ENCODE measurements at regions not wholly inside any gene's neighbourhood (a gene's known extent, or its start where the extent isn't known, plus 50 kb on each side); places are given as distances from the start of the nearest gene placed in this dataset.

- Histone ChIP-seq H3K36me3 (ENCODE audit: control insufficient read depth, insufficient read depth, low read length) (no peaks in the 10 kb centered on the region), H3K79me2 (ENCODE audit: control insufficient read depth, insufficient read depth, low read length) (no peaks in the 10 kb centered on the region), H3K4me1 (ENCODE audit: control insufficient read depth, extremely low read depth, insufficient read depth, low read length) (no peaks in the 10 kb centered on the region), H3K27me3 (ENCODE audit: control insufficient read depth, insufficient read depth, low read length) (no peaks in the 10 kb centered on the region), H3K4me3 (replicated peaks in 1 of 4; ENCODE audit: control extremely low read depth in 1 of 4, insufficient read depth in 1 of 4, low read depth in 3 of 4, low read length in 4 of 4) (no peak overlapping the region), H3K4me2 (ENCODE audit: extremely low read depth, insufficient read depth, low read length) (no peak overlapping the region), H3K27ac (ENCODE audit: insufficient read depth, low read length) (no peak overlapping the region), H2AFZ (ENCODE audit: low read length) (no peak overlapping the region), H3K9ac (ENCODE audit: insufficient read depth, low read length) (no peak overlapping the region), H4K20me1 (ENCODE audit: control insufficient read depth, extremely low read depth, insufficient read depth, low read length) (no peaks in the 10 kb centered on the region), H3K9me3 (ENCODE audit: control insufficient read depth, insufficient read depth, low read depth, low read length) (no peaks in the 10 kb centered on the region)
- DNase-seq (ENCODE audit: low read depth in 2 of 2): no peak
- TF ChIP-seq EZH2 (IDR thresholded peaks at IDR 0.05; ENCODE audit: low read length, missing control alignments) (no peak), CTCF (conservative IDR thresholded peaks at IDR 0.05 in 1 of 2, IDR thresholded peaks at IDR 0.05 in 1 of 2; ENCODE audit: low read depth in 1 of 2, low read length in 2 of 2) (no peak)
Measured at GRCh38 chr18:67913040-67913439, 396.5 kb upstream of the DSEL start.

GRCh38 chr18:67901573-67901972, 385.1 kb upstream of the DSEL start:
- H3K4me1 ChIP-seq (ENCODE audit: control insufficient read depth, extremely low read depth, insufficient read depth, low read length): no peaks in the 10 kb centered on the region
- no peaks in the 10 kb centered on the region for H3K9me3 ChIP-seq (ENCODE audit: control insufficient read depth, insufficient read depth, low read depth, low read length)
- H2AFZ ChIP-seq (ENCODE audit: low read length): no peak overlapping the region
- no peaks in the 10 kb centered on the region for H4K20me1 ChIP-seq (ENCODE audit: control insufficient read depth, extremely low read depth, insufficient read depth, low read length)
- H3K79me2 ChIP-seq (ENCODE audit: control insufficient read depth, insufficient read depth, low read length): no peaks in the 10 kb centered on the region
- H3K4me3 ChIP-seq (replicated peaks in 1 of 4; ENCODE audit: control extremely low read depth in 1 of 4, insufficient read depth in 1 of 4, low read depth in 3 of 4, low read length in 4 of 4): no peak overlapping the region
- no peak for DNase-seq (ENCODE audit: low read depth in 2 of 2)
- H3K27me3 ChIP-seq (ENCODE audit: control insufficient read depth, insufficient read depth, low read length): no peaks in the 10 kb centered on the region
- no peak overlapping the region for H3K4me2 ChIP-seq (ENCODE audit: extremely low read depth, insufficient read depth, low read length)
- H3K27ac ChIP-seq (ENCODE audit: insufficient read depth, low read length): no peak overlapping the region
- TF ChIP-seq CTCF (conservative IDR thresholded peaks at IDR 0.05 in 1 of 2, IDR thresholded peaks at IDR 0.05 in 1 of 2; ENCODE audit: low read depth in 1 of 2, low read length in 2 of 2): no peak
- no peak for TF ChIP-seq EZH2 (IDR thresholded peaks at IDR 0.05; ENCODE audit: low read length, missing control alignments)
- no peak overlapping the region for H3K9ac ChIP-seq (ENCODE audit: insufficient read depth, low read length)
- H3K36me3 ChIP-seq (ENCODE audit: control insufficient read depth, insufficient read depth, low read length): no peaks in the 10 kb centered on the region

- no peak for DNase-seq (ENCODE audit: low read depth in 2 of 2)
- Histone ChIP-seq H3K27ac (ENCODE audit: insufficient read depth, low read length) (no peak overlapping the region), H3K9me3 (ENCODE audit: control insufficient read depth, insufficient read depth, low read depth, low read length) (no peaks in the 10 kb centered on the region), H3K4me1 (ENCODE audit: control insufficient read depth, extremely low read depth, insufficient read depth, low read length) (no peaks in the 10 kb centered on the region), H2AFZ (ENCODE audit: low read length) (no peak overlapping the region), H3K4me3 (replicated peaks in 1 of 4; ENCODE audit: control extremely low read depth in 1 of 4, insufficient read depth in 1 of 4, low read depth in 3 of 4, low read length in 4 of 4) (no peak overlapping the region), H3K79me2 (ENCODE audit: control insufficient read depth, insufficient read depth, low read length) (no peaks in the 10 kb centered on the region), H4K20me1 (ENCODE audit: control insufficient read depth, extremely low read depth, insufficient read depth, low read length) (no peaks in the 10 kb centered on the region), H3K9ac (ENCODE audit: insufficient read depth, low read length) (no peak overlapping the region), H3K4me2 (ENCODE audit: extremely low read depth, insufficient read depth, low read length) (no peak overlapping the region), H3K36me3 (ENCODE audit: control insufficient read depth, insufficient read depth, low read length) (no peaks in the 10 kb centered on the region), H3K27me3 (ENCODE audit: control insufficient read depth, insufficient read depth, low read length) (no peaks in the 10 kb centered on the region)
- no peak for TF ChIP-seq CTCF (conservative IDR thresholded peaks at IDR 0.05 in 1 of 2, IDR thresholded peaks at IDR 0.05 in 1 of 2; ENCODE audit: low read depth in 1 of 2, low read length in 2 of 2)
- no peak for TF ChIP-seq EZH2 (IDR thresholded peaks at IDR 0.05; ENCODE audit: low read length, missing control alignments)
Measured at GRCh38 chr18:67896451-67896850, 379.9 kb upstream of the DSEL start.
